HG03139 (cell line): ENCODE measurements at regions not wholly inside any gene's neighbourhood (a gene's known extent, or its start where the extent isn't known, plus 50 kb on each side); places are given as distances from the start of the nearest gene placed in this dataset.
"Not testable (repeated sequence)": the region's sequence is repeated elsewhere in the genome, so short reads cannot be mapped to it uniquely, and the experiment has no call there.

Source experiments
- ATAC-seq: cut with Tn5 transposase; IDR thresholded peaks from one replicate; pipeline ENCODE4 v1.9.1; 2021; ENCODE audit not compliant: unreplicated experiment

DNA sequence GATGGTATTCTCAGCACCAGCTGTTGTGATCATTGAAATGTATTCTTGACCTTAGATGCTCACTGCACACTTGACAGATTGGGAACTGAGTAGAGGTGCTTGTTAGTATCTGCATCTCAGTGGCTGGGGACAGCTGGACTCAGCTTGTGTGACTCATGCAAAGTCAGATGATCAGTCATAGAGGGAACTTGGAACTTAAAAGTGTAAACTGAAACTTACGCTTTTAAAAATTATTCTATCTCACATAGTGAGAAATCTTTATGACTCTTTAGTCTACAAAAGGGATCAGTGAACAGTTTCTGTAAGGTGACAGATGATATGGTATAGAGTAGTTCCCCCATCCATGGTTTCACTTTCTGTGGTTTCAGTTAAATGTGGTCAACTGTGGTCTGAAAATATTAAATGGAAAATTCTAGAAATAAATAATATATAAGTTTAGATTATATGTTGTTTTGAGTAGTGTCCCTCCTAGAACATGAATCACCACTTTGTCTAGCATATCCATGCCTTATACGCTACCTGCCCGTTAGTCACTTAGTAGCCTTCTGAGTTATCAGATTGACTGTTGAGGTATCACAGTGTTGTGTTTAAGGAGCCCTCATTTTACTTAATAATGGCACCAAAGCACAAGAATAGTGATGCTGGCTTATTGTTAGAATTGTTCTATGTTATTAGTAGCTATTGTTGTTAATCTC lies 135.6 kb upstream of the ZNF658 start:
- peak; percentile 99 for ATAC-seq

DNA sequence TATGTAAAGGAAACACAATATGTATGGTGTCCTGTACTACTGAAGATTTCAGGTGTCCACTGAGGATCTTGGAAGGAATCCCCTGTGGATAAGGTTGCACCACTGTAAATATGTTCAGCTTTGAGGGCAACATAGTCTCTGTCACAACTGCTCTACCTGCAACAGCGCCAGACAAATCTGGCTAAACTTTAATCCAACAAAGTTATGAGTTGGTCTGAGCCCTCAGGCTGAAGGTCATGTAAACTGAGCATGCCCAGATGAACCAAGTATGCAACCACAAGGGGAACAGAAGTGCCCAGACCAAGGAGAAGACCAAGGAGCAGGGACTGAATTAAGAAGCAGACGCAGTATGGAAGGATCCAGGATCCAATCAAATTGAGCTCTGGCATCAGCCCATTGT lies 135.0 kb upstream of the ZNF658 start:
- not testable (repeated sequence) for ATAC-seq

DNA sequence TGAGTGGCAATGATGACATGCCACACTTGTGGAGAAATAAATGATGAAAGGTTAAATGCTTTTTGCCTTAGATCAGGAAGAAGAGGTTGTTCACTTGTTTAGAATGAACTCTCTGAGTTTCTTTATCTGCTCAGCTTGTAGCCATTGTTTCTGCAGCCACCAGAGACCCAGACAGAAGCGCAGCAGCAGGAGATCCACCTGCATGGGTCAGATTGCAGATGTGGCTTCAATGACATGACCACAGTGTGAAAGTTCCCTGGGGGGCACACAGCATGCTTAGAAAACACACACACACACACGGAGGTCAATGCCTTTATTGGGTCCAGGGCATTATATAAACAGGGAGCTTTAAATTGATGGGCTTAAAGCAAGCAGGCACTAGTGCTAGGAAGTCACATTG lies 129.0 kb upstream of the ZNF658 start:
- ATAC-seq = not testable (repeated sequence)

DNA sequence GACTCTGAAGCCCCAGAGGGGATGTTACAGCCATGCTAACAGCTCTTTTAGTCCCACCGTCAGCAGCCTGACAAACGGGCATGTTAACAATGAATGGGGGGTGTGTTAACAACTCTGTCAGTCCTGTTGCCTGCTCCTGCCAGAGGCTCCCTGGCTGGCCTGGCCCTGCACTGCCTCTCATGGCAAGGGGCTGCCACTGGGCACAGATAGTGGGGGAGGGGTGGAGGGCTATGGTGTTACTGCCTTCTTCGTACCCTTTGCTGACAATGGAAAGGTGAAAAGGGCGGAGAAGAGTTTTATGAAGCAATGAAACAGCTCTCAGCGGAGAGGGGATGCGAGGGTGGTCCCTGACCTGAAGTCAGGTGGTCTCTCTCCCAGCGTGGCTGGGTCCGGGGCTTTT lies 125.9 kb upstream of the ZNF658 start:
- not testable (repeated sequence) for ATAC-seq

DNA sequence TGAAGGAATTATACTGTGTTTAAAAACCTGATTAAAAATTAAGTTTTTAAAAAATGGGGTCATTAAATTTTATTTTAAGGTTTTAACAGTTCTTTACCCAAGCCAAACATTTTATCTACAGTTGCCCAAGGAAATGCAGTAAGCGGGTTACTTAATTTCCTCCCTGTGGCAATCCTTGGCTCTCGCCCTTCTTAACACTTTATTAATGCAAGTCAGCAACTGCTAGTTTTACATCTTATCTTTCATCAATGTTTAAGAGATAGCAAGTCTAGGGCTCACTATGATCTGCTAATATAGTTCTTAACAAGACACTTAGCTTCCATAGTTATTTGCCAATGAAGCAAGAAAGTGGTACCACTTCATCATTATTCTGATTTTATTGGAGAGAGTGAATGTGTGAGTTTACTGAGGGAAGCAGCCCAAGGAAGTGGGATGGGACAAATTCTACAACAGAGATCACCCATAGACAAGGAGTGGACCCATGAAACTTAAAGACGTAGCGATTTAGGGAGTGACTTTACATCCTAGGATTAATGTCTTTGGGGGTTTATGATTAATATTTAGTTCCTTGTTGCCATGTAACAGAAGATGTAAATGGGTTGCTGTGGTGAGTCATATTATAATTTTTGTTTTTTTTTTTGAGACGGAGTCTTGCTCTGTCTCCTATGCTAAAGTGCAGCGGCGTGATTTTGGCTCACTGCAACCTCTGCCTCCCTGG lies 120.4 kb upstream of the ZNF658 start:
- ATAC-seq = not testable (repeated sequence)

DNA sequence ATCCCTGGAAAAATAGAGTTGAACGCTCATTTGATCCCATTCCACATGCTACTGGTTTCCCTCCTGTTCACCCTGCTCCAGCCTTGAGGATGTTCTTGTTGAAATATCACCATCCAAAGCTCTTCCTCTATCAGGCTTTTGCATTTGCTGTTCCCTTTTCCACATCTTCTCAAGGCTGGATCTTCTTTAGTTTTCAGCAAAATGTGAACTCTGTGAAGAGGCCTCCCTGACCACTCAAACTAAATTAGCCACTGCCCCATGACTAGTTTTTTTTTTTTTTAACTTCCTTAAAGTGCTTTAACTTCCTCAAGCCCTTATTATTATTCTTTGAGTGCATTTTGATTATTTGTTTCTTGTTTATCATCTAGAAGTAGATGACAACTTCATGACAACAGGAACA lies 119.3 kb upstream of the ZNF658 start:
- not testable (repeated sequence) for ATAC-seq

DNA sequence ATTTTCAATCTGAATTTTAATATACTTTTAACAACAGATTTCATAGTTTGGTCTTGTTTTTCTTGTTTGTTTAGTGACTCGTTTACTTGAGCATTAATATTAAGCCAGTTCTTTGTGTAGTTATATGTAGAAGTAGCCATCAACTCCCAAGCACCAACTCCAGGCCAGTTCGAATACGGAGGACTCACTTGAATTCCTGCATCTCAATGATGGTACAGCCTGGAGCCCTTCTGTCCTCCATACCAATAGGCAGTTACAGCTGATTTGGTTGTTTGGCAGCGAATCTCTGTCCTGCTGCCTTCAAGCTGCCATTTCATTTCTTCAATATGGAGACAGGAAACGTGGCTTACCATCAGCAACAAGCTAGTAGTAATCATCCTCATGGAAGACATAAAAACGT lies 118.5 kb upstream of the ZNF658 start:
- not testable (repeated sequence) for ATAC-seq

DNA sequence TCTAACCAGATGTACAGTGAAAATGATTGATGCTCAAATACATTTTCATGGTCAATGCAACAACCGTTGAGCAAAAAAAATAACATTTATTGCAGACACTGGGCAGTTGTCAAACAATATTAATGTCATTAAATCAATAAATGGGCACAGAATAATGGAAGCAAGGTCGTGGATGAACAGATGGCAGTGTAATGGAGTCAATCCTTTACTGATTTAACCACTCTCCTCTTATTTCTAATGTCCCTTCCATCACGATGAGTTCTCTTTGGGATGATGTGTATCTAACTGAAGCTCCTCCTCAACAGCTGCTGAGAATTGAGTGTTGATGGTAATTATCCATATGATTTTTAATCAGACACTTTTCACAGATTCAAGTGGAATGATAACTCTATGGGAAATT lies 114.9 kb upstream of the ZNF658 start:
- ATAC-seq = not testable (repeated sequence)

DNA sequence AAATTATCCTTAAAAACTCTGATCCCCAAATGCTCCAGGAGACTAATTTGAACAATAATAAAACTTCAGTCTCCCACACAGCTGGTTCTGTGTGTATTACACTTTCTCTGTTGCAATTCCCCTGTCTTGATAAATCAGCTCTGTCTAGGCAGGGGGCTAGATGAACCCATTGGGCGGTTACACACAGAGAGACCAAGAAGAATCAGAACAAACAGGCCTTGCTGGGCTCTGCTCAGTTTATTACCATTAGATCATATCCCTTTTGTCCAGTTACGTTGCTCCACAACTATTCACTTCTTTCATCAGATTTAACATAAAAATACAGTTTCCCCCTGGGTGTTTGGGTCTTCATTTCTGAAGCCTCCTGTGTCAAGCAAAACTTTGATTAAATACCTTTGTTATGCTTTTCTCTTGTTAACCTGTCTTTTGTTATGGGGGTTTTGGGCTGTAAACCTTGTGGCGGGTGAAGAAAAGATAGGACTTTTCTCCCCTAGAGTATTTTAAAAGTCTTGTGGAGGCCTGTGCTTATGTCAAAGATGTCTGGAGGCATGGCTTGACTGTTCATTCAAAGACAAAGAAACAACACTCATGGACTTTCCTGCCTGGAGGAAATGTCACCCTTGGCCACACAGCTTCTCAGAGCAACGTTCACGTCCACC lies 109.3 kb upstream of the ZNF658 start:
- ATAC-seq = not testable (repeated sequence)

DNA sequence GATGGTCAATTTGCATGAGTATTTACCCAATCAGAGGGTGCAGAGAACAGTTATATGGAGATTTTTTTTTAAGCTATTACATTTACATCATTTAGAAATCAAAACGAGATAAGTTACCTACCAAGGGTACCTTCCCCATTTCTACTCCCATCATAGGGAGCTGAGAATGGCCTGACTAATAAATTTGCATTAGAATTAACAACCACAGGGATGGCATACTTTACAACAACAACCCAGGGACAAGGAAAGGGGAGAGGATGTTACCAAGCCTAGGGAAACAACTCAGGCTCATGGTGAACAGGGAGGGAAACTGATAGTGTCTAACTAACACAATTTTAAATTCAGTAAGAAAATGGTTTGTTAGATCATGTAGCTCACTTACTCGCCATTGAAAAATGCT lies 105.8 kb upstream of the ZNF658 start:
- ATAC-seq = not testable (repeated sequence)

DNA sequence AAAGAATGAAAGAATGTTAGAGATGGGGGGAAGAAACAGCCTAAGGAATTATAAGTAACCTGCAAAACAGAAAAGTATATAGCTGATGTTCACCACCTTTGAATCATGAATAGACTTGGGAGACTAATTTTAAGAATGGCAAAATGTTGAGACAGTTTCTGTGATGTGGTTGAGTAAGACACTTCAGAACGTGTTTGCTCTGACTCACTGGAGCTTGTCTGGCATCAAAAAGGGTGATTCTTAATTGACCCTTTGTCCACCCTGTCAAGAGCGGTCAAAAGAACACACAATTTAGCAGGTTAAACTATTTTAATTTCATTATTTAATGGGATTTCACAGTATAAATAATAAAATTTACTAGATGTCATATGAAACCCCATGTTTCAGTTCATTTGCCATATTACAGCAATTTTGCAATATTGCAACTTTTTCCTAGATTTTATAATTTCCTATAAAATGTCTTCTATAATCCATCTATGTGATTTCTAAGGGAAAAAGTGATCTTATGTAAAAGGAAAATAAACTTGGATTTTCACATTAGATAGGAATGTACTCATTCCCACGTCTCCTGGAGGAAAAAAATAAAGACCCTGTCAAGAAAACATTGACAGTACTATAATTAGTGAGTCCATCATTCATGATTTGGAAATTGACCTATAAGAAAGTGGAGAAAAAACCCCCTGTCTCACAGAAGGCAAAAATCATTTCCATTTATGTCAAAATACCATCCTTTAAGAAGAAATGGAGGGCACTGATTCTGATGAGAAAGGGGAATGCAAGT lies 104.6 kb upstream of the ZNF658 start:
- ATAC-seq = not testable (repeated sequence)

DNA sequence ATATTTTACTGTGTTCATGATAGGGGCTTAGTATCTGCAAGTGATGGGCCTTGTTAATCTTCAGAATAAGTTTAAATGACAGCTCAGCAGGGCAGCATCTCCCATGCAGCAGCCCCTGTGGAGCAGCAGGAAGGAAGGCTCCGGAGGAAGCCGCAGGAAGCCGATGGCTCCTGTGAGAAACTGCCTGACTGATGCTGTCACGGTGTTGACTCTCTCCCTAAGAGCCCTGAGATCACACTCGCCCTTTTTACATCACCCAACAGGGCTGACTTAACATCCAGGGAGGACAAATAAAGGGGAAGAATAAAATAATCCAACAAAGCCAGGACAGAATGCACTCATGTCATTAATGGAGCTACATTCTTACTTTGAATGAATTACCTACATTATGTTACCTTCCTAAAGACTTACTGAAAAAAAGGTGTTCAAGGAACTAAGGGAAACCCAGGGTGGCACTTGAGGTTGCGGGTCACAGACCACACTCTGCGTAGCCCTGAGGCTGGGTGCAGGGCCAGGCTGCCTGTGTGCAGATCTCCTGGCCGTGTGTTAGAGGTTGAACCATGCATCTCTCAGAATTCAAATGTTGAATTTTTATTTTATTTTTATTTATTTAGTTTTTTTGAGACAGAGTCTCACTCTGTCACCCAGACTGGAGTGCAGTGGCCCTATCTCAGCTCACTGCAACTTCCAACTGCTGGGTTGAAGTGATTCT lies 102.5 kb upstream of the ZNF658 start:
- not testable (repeated sequence) for ATAC-seq

DNA sequence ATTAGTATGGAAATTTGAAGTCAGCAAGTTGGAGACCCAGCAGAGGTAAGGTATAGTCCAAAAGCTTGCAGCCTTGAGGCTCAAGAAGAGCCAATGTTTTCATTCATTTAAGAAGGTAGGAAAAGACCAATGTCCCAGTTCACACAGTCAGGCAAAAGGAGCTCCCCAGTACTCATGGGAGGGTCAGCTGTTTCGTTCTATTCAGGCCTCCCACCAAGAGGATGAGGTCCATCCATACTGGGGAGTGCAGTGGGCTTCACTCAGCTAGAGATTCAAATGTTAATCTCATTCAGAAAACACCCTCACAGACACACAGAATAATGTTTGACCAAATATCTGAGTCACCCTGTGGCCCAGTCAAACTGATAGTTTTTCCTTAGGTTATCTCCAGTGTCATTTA lies 96.9 kb upstream of the ZNF658 start:
- ATAC-seq = not testable (repeated sequence)

DNA sequence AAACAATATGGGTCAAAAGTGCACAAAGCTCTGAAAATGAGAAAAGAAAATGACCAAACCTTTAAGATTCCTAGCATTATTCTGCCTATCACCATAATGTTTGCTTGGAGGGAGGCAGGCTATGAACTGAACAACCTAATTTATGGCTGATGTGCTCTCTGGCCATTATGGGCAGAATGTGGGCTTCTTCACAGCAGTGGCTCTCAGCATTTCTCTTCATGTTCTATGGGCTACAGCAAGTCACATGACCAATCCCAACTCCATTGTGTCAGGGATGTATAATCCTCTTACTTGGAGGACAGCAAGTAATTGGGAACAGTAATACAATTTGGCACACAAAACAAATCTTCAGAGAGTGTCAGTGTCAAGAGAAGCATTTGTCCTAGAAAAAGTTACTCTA lies 90.3 kb upstream of the ZNF658 start:
- not testable (repeated sequence) for ATAC-seq

DNA sequence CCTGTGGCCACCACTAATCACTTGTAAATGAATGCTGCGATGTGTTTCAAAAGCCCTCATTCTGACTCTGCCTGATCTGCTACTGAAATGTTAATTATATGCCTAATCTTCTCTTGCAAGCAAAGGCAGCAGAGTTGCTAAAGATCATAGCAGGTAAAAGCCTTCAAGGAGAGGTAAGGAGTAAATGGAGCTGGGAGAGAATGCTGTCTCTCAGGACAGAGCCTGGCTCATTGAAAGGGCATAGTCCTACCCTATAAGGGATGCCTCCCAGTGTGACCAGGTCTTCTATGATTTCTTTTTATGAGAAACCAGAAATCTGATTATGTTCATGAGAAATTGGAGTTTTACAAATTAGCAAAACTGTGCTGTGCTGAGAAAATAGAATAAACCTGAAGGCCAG lies 88.2 kb upstream of the ZNF658 start:
- not testable (repeated sequence) for ATAC-seq

DNA sequence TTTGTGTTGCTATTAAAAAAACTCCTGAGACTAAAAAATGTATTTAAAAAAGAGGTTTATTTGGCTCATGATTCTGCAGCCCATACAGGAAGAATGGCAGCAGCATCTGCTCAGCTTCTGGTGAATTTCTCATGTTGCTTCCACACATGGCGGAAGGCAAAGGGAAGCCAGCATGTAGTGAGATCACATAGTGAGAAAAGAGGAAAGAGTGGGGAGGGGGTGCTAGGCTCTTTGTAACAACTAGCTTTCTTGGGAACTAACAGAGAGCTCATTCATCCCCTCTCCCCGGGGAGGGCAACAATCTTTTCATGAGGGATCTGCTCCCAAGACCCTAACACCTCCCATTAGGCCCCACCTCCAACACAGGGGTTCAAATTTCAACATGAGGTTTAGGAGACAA lies 87.6 kb upstream of the ZNF658 start:
- ATAC-seq = not testable (repeated sequence)

DNA sequence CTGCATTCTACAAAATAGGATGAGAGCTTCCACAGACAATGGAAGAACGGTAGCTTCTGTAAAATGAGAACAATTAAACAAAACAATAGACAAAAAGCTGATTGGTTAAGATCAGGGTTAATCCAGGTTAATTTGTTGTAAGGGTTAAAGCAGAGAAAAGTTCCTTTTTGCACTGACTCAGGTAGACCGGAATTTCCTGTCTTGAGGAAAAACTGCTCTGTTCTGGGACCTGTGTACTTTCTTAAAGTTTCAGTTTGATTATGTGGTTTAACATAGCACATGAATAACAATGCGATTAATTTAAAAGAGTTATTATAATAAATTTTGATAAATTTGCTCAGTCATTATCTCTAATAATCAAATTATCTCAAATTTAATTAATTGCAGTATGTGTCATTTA lies 86.5 kb upstream of the ZNF658 start:
- not testable (repeated sequence) for ATAC-seq

DNA sequence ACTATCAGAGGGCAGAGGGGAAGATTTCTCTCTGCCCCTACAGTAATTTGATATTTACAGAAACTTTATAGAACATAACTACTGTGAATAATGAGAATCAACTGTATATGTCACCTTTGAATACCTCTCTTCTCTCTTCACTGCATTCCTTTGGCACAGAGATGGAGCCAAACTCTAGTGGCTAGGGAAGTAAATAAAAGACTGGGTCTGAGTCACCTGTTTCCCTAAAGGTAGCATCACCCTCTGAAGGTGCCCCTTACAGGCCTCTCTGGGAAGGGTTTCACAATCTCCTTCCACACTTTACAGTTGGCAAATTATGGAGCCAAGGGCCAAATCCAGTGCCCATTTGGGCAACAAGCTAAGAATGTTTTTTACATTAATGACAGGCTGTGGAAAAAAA lies 81.0 kb upstream of the ZNF658 start:
- not testable (repeated sequence) for ATAC-seq

DNA sequence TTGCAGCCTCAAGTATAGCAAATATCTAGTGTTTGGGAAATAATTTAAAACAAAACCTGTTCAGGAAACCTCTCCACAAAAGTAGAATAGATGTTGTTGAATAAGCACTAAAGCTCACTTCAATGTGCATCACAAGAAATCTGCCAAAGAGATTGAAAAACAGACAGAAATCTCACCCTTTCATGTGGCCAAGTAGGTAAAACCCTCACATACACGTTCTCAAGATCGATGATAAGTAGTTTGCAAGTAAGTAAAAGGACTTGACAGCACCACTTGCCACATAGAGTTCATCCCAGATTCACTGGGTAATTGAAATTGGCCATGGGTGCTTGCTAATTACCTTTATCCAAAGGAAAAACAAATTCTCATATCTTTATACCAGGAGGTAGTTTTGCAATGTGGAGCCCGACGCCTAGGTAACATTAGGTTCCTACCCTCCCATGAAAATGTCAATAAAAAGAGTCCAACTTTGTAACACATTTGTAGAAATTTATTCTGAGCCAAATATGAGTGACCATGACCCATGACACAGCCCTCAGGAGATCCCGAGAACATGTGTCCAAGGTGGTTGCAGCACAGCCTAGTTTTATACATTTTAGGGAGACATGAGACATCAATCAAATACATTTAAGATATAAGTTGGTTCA lies 80.4 kb upstream of the ZNF658 start:
- not testable (repeated sequence) for ATAC-seq

DNA sequence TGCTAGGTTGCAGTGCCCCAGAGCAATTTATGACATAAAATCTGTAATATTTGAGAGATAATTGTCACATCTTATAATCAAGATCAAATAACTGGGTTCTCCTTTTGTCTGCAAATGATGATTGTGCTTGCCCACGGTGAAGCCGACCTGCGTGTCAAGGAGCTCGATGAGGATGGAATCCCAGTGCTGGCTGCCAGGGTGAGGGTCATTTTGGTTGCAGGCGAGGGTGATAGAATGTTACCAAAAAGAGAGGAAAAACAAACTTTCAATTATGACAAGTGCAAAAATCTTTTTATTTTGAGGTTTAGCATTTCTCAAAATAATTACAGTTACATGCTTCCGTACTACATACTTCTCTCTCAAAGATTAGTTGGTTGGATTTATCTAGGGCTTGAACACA lies 76.4 kb upstream of the ZNF658 start:
- ATAC-seq = not testable (repeated sequence)
